ENCODE measurements at regions not wholly inside any gene's neighbourhood (a gene's known extent, or its start where the extent isn't known, plus 50 kb on each side); places are given as distances from the start of the nearest gene placed in this dataset.

- H3K9me3 Mint-ChIP-seq, result no peaks in the 10 kb centered on the region; the same call in 2 of the 3 replicates
- peaks cover 2% of the 10 kb centered on the region for H3K27me3 Mint-ChIP-seq (ENCODE audit: insufficient read depth, low read depth, poor library complexity)
- no peak overlapping the region for H3K27ac Mint-ChIP-seq
- H3K27me3 ChIP-seq (ENCODE audit: insufficient read depth), result no peaks in the 10 kb centered on the region
- peaks cover 30% of the 10 kb centered on the region for H3K4me1 Mint-ChIP-seq
- H3K79me2 ChIP-seq (replicated peaks; ENCODE audit: insufficient read depth), result no peaks in the 10 kb centered on the region
- peaks cover 27% of the 10 kb centered on the region for H3K4me1 ChIP-seq (ENCODE audit: insufficient read depth)
- no peak for DNase-seq (ENCODE audit: low spot score)
- TF ChIP-seq NANOG (IDR thresholded peaks at IDR 0.05; ENCODE audit: borderline replicate concordance) (no peak), EZH2phosphoT487 (IDR thresholded peaks at IDR 0.05; ENCODE audit: unreplicated experiment) (no peak), REST (IDR thresholded peaks at IDR 0.05; ENCODE audit: unreplicated experiment) (no peak), JUNB (IDR thresholded peaks at IDR 0.05; ENCODE audit: unreplicated experiment) (no peak), ETS1 (IDR thresholded peaks at IDR 0.05) (no peak), CREB1 (CRISPR knock-in tag; IDR thresholded peaks at IDR 0.05; ENCODE audit: low read depth) (no peak), ZNF331 (CRISPR knock-in tag; IDR thresholded peaks at IDR 0.05; ENCODE audit: low read depth) (no peak), STAT1 (IDR thresholded peaks at IDR 0.05; ENCODE audit: unreplicated experiment) (no peak), ZNF114 (CRISPR knock-in tag; IDR thresholded peaks at IDR 0.05) (no peak), POLR2AphosphoS5 (IDR thresholded peaks at IDR 0.05; ENCODE audit: low read depth) (no peak), EZH2 (IDR thresholded peaks at IDR 0.05; ENCODE audit: low read depth, unreplicated experiment) (no peak)
- TF ChIP-seq, protein P1, sequence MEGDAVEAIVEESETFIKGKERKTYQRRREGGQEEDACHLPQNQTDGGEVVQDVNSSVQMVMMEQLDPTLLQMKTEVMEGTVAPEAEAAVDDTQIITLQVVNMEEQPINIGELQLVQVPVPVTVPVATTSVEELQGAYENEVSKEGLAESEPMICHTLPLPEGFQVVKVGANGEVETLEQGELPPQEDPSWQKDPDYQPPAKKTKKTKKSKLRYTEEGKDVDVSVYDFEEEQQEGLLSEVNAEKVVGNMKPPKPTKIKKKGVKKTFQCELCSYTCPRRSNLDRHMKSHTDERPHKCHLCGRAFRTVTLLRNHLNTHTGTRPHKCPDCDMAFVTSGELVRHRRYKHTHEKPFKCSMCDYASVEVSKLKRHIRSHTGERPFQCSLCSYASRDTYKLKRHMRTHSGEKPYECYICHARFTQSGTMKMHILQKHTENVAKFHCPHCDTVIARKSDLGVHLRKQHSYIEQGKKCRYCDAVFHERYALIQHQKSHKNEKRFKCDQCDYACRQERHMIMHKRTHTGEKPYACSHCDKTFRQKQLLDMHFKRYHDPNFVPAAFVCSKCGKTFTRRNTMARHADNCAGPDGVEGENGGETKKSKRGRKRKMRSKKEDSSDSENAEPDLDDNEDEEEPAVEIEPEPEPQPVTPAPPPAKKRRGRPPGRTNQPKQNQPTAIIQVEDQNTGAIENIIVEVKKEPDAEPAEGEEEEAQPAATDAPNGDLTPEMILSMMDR (conservative IDR thresholded peaks at IDR 0.05; ENCODE audit: low read depth in 2 of 2), result no peak
- TF ChIP-seq, protein P2, sequence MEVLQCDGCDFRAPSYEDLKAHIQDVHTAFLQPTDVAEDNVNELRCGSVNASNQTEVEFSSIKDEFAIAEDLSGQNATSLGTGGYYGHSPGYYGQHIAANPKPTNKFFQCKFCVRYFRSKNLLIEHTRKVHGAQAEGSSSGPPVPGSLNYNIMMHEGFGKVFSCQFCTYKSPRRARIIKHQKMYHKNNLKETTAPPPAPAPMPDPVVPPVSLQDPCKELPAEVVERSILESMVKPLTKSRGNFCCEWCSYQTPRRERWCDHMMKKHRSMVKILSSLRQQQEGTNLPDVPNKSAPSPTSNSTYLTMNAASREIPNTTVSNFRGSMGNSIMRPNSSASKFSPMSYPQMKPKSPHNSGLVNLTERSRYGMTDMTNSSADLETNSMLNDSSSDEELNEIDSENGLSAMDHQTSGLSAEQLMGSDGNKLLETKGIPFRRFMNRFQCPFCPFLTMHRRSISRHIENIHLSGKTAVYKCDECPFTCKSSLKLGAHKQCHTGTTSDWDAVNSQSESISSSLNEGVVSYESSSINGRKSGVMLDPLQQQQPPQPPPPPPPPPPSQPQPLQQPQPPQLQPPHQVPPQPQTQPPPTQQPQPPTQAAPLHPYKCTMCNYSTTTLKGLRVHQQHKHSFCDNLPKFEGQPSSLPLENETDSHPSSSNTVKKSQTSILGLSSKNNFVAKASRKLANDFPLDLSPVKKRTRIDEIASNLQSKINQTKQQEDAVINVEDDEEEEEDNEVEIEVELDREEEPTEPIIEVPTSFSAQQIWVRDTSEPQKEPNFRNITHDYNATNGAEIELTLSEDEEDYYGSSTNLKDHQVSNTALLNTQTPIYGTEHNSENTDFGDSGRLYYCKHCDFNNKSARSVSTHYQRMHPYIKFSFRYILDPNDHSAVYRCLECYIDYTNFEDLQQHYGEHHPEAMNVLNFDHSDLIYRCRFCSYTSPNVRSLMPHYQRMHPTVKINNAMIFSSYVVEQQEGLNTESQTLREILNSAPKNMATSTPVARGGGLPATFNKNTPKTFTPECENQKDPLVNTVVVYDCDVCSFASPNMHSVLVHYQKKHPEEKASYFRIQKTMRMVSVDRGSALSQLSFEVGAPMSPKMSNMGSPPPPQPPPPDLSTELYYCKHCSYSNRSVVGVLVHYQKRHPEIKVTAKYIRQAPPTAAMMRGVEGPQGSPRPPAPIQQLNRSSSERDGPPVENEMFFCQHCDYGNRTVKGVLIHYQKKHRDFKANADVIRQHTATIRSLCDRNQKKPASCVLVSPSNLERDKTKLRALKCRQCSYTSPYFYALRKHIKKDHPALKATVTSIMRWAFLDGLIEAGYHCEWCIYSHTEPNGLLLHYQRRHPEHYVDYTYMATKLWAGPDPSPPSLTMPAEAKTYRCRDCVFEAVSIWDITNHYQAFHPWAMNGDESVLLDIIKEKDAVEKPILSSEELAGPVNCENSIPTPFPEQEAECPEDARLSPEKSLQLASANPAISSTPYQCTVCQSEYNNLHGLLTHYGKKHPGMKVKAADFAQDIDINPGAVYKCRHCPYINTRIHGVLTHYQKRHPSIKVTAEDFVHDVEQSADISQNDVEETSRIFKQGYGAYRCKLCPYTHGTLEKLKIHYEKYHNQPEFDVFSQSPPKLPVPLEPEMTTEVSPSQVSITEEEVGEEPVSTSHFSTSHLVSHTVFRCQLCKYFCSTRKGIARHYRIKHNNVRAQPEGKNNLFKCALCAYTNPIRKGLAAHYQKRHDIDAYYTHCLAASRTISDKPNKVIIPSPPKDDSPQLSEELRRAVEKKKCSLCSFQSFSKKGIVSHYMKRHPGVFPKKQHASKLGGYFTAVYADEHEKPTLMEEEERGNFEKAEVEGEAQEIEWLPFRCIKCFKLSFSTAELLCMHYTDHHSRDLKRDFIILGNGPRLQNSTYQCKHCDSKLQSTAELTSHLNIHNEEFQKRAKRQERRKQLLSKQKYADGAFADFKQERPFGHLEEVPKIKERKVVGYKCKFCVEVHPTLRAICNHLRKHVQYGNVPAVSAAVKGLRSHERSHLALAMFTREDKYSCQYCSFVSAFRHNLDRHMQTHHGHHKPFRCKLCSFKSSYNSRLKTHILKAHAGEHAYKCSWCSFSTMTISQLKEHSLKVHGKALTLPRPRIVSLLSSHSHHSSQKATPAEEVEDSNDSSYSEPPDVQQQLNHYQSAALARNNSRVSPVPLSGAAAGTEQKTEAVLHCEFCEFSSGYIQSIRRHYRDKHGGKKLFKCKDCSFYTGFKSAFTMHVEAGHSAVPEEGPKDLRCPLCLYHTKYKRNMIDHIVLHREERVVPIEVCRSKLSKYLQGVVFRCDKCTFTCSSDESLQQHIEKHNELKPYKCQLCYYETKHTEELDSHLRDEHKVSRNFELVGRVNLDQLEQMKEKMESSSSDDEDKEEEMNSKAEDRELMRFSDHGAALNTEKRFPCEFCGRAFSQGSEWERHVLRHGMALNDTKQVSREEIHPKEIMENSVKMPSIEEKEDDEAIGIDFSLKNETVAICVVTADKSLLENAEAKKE (CRISPR knock-in tag; IDR thresholded peaks at IDR 0.05), result no peak
- no peaks in the 10 kb centered on the region for H3F3A ChIP-seq (replicated peaks; ENCODE audit: low read depth)
- no peak overlapping the region for H3K4me2 ChIP-seq
- H3K36me3 Mint-ChIP-seq (ENCODE audit: low read depth), result no peaks in the 10 kb centered on the region
- H4K20me1 ChIP-seq (replicated peaks; ENCODE audit: insufficient read depth), result no peaks in the 10 kb centered on the region
- no peak for ATAC-seq
- peaks cover 7% of the 10 kb centered on the region; the same call in 1 of the 2 replicates for H3K9me2 ChIP-seq (ENCODE audit: insufficient read depth)
- H2AFZ ChIP-seq, result no peak overlapping the region; the same call in 1 of the 2 replicates
- H3K36me3 ChIP-seq (ENCODE audit: insufficient read depth), result no peaks in the 10 kb centered on the region
- H3K4me3 ChIP-seq, result no peak overlapping the region
- no peak overlapping the region for H3K4me3 Mint-ChIP-seq
- H3K27ac ChIP-seq (ENCODE audit: low read depth), result no peak overlapping the region
Observed at GRCh38 chr21:27275294-27275927, 308.5 kb upstream of the ADAMTS5 start.

Measured in GM23338 (cell line).